GM18511 (cell line): ENCODE measurements at regions not wholly inside any gene's neighbourhood (a gene's known extent, or its start where the extent isn't known, plus 50 kb on each side); places are given as distances from the start of the nearest gene placed in this dataset.
A peak's percentile ranks its signal among the peaks of the same experiment; 100 is the strongest.

ENCODE experiments used
- ATAC-seq: cut with Tn5 transposase; IDR thresholded peaks from one replicate; pipeline ENCODE4 v1.9.1; 2021; ENCODE audit warnings: mild to moderate bottlenecking, moderate library complexity; ENCODE audit not compliant: unreplicated experiment

- no peak for ATAC-seq
These were observed 71.0 kb upstream of the OTUD4 start for GRCh38 chr4:145251391-145251790.

GRCh38 chr4:145248971-145249370 is 68.6 kb upstream of the OTUD4 start:
- ATAC-seq, result no peak

- ATAC-seq, result no peak
These were observed 68.1 kb upstream of the OTUD4 start for GRCh38 chr4:145248502-145248901.

GRCh38 chr4:145234091-145234706 is 53.8 kb upstream of the OTUD4 start:
- ATAC-seq, result peak; percentile 100

GRCh38 chr4:145231906-145232700 is 51.7 kb upstream of the OTUD4 start:
- ATAC-seq, result no peak

- no peak for ATAC-seq
These were observed 50.3 kb upstream of the OTUD4 start for GRCh38 chr4:145230726-145231125.
